ENCODE measurements at regions not wholly inside any gene's neighbourhood (a gene's known extent, or its start where the extent isn't known, plus 50 kb on each side); places are given as distances from the start of the nearest gene placed in this dataset.

- no peaks in the 10 kb centered on the region for H3K27me3 ChIP-seq
- no peaks in the 10 kb centered on the region for H3K36me3 ChIP-seq
- no peaks in the 10 kb centered on the region for H3K4me1 ChIP-seq
- DNase-seq (ENCODE audit: low spot score) = no peak
- peaks cover 0 to 7% of the 10 kb centered on the region in 2 donors for H3K9me3 ChIP-seq
- H3K4me3 ChIP-seq = no peak overlapping the region
- TF ChIP-seq CTCF (IDR thresholded peaks at IDR 0.05) = no peak
- no peak overlapping the region for H3K27ac ChIP-seq
Measured at GRCh38 chr17:13688716-13689115, 87.0 kb upstream of the HS3ST3A1 start.

DNA sequence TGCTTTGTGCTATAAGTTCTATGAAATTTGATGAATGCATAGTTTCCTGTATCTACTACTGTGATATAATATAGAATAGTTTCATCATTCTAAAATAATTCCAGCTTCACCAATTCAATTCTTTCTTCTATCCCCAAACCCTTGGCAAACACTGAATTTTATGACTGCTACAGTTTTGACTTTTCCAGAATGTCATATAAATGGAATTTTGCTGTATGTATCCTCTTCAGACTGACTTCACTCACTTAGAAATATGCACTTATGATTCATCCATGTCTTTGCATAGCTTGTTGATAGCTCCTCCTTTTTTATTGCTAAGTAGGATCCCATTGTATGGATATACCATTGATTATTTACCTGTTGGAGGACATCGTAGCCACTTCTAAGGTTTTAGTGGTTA lies 89.1 kb upstream of the HS3ST3A1 start:
- Histone ChIP-seq H3K9me3 (no peaks in the 10 kb centered on the region), H3K36me3 (no peaks in the 10 kb centered on the region), H3K27me3 (no peaks in the 10 kb centered on the region), H3K27ac (no peak overlapping the region), H3K4me3 (no peak overlapping the region), H3K4me1 (no peaks in the 10 kb centered on the region)
- TF ChIP-seq CTCF (IDR thresholded peaks at IDR 0.05) = no peak
- DNase-seq (ENCODE audit: low spot score) = no peak

- Histone ChIP-seq H3K27me3 (no peaks in the 10 kb centered on the region), H3K4me1 (no peaks in the 10 kb centered on the region), H3K9me3 (peaks cover 0 to 4% of the 10 kb centered on the region in 2 donors), H3K4me3 (no peak overlapping the region), H3K27ac (no peak overlapping the region), H3K36me3 (no peaks in the 10 kb centered on the region)
- no peak for TF ChIP-seq CTCF (IDR thresholded peaks at IDR 0.05)
- DNase-seq (ENCODE audit: low spot score) = no peak
Measured at GRCh38 chr17:13694934-13695333, 93.2 kb upstream of the HS3ST3A1 start.

GRCh38 chr17:13698832-13699231 lies 97.1 kb upstream of the HS3ST3A1 start:
- DNase-seq (ENCODE audit: low spot score) = no peak
- Histone ChIP-seq H3K9me3 (peaks cover 0 to 4% of the 10 kb centered on the region in 2 donors), H3K27me3 (no peaks in the 10 kb centered on the region), H3K27ac (no peak overlapping the region), H3K4me1 (no peaks in the 10 kb centered on the region), H3K36me3 (no peaks in the 10 kb centered on the region), H3K4me3 (no peak overlapping the region)
- TF ChIP-seq CTCF (IDR thresholded peaks at IDR 0.05) = no peak

DNA sequence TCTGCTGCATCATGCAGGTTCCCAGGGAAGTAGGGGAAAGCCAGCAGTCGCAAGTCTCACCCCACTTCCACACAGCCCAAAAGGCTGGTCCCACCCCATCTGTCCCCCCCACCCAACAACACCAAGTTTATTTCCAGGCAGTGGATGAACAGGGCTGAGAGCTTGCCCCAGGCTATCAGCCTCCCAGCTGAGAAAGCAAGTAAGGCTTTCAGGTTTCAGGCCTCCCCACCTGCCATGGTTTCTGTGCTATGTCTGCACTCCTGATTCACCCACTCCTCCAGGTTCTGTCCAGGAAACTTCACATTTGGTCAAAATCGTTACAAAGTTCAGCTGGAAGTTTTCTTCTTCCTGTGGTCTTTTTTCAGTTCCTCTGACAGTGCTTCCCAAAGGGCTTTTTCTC lies 97.5 kb upstream of the HS3ST3A1 start:
- Histone ChIP-seq H3K27ac (no peak overlapping the region), H3K36me3 (no peaks in the 10 kb centered on the region), H3K9me3 (peaks cover 0 to 4% of the 10 kb centered on the region in 2 donors), H3K27me3 (no peaks in the 10 kb centered on the region), H3K4me3 (no peak overlapping the region), H3K4me1 (no peaks in the 10 kb centered on the region)
- TF ChIP-seq CTCF (IDR thresholded peaks at IDR 0.05) = no peak
- DNase-seq (ENCODE audit: low spot score) = no peak

DNA sequence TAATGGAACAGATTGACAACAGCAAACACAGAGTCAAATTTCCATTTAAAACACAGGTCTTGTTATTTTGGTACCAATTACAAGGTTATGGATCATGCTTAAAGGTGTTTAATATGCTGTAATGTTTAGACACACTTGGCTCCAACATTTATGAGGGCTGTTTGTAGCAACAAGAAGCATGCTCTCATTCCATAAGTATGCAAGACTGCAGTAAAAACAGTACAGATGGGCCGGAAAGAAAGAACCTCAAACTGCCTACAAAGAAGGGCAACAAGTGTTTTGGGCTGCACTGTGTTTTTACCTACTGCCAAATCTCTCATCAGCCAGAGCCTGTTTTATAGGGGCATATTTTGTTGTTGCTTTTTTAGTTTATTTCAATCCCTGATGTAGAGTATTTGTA lies 100.5 kb upstream of the HS3ST3A1 start:
- TF ChIP-seq CTCF (IDR thresholded peaks at IDR 0.05) = no peak
- Histone ChIP-seq H3K4me1 (no peaks in the 10 kb centered on the region), H3K27ac (no peak overlapping the region), H3K36me3 (no peaks in the 10 kb centered on the region), H3K4me3 (no peak overlapping the region), H3K27me3 (no peaks in the 10 kb centered on the region), H3K9me3 (no peaks in the 10 kb centered on the region)
- DNase-seq (ENCODE audit: low spot score) = no peak

Data from right atrium auricular region (tissue), 2 donors.